ENCODE measurements at regions not wholly inside any gene's neighbourhood (a gene's known extent, or its start where the extent isn't known, plus 50 kb on each side); places are given as distances from the start of the nearest gene placed in this dataset.
"Not testable (repeated sequence)": the region's sequence is repeated elsewhere in the genome, so short reads cannot be mapped to it uniquely, and the experiment has no call there.

GRCh38 chr13:87604437-87604836 lies 66.7 kb upstream of the SLITRK5 start:
- DNase-seq, result not testable (repeated sequence)

GRCh38 chr13:87607266-87607665 lies 63.9 kb upstream of the SLITRK5 start:
- DNase-seq, result no peak

- no peak for DNase-seq
Measured at GRCh38 chr13:87614276-87614675, 56.9 kb upstream of the SLITRK5 start.

Data from 8988T (cell line).